Keratinocyte (primary cell): ENCODE measurements at regions not wholly inside any gene's neighbourhood (a gene's known extent, or its start where the extent isn't known, plus 50 kb on each side); places are given as distances from the start of the nearest gene placed in this dataset.

Source experiments
- DNase-seq: peaks from one replicate; pipeline ENCODE4 v3.0.0-alpha.2; 2011; ENCODE audit warnings: low read depth, missing footprints, low spot score
- FAIRE-seq: peaks from 2 replicates; lab custom pipeline; 2011; peaks lifted over from hg19 to GRCh38; lab: Jason Lieb, UNC
- H2AFZ ChIP-seq: 2 replicates; pipeline ENCODE4 v1.6.0; 2012; ENCODE audit warnings: low read length, control low read depth, inconsistent platforms; ENCODE audit not compliant: control insufficient read depth
- H3K27ac ChIP-seq: 2 replicates; pipeline ENCODE4 v1.5.1; 2011; ENCODE audit warnings: low read length; ENCODE audit not compliant: control insufficient read depth, insufficient read depth
- H3K27me3 ChIP-seq: 3 replicates; pipeline ENCODE4 v1.6.0; 2011; ENCODE audit warnings: low read length; ENCODE audit not compliant: control insufficient read depth, insufficient read depth; ENCODE audit errors: extremely low read depth
- H3K36me3 ChIP-seq, 2 experiments: 2 replicates in 1 of 2; 3 replicates in 1 of 2; pipeline ENCODE4 v1.5.1; 2011; ENCODE audit warnings: low read length in 2 of 2, mild to moderate bottlenecking in 1 of 2; ENCODE audit not compliant: control insufficient read depth in 2 of 2, insufficient read depth in 2 of 2; ENCODE audit errors: extremely low read depth in 1 of 2
- H3K4me1 ChIP-seq: 3 replicates; pipeline ENCODE4 v1.5.1; 2011; ENCODE audit warnings: low read length; ENCODE audit not compliant: control insufficient read depth, insufficient read depth; ENCODE audit errors: extremely low read depth
- H3K4me2 ChIP-seq: 3 replicates; pipeline ENCODE4 v1.6.0; 2011; ENCODE audit warnings: low read depth, low read length; ENCODE audit not compliant: control insufficient read depth, insufficient read depth; ENCODE audit errors: extremely low read depth
- H3K4me3 ChIP-seq, 3 experiments: fragments of 200-600 bp in 1 of 3; sonication (generic) in 1 of 3; 2 replicates in 2 of 3; 3 replicates in 1 of 3; pipeline ENCODE4 v1.5.1; 2011 to 2016; ENCODE audit warnings: low read length in 3 of 3, mild to moderate bottlenecking in 3 of 3, control low read depth in 2 of 3, inconsistent platforms in 1 of 3, low read depth in 1 of 3, mixed read lengths in 1 of 3, mixed run types in 1 of 3, moderate library complexity in 1 of 3; ENCODE audit not compliant: control insufficient read depth in 2 of 3, insufficient read depth in 2 of 3; ENCODE audit errors: extremely low read depth in 1 of 3
- H3K79me2 ChIP-seq: 2 replicates; pipeline ENCODE4 v1.6.0; 2012; ENCODE audit warnings: low read length; ENCODE audit not compliant: control insufficient read depth, insufficient read depth
- H3K9ac ChIP-seq: 3 replicates; pipeline ENCODE4 v1.6.0; 2011; ENCODE audit warnings: low read length; ENCODE audit not compliant: control insufficient read depth, insufficient read depth; ENCODE audit errors: extremely low read depth
- H3K9me1 ChIP-seq: 3 replicates; pipeline ENCODE4 v1.6.0; 2011; ENCODE audit warnings: low read length; ENCODE audit not compliant: control insufficient read depth, insufficient read depth; ENCODE audit errors: extremely low read depth
- H3K9me3 ChIP-seq: 2 replicates; pipeline ENCODE4 v1.5.1; 2012; ENCODE audit warnings: low read depth, low read length; ENCODE audit not compliant: control insufficient read depth
- H4K20me1 ChIP-seq: 3 replicates; pipeline ENCODE4 v1.6.0; 2011; ENCODE audit warnings: low read length; ENCODE audit not compliant: control insufficient read depth, insufficient read depth; ENCODE audit errors: extremely low read depth
- CTCF ChIP-seq, 3 experiments: IDR thresholded peaks in 1 of 3; conservative IDR thresholded peaks in 1 of 3; optimal IDR thresholded peaks in 1 of 3; 2 replicates in 2 of 3; 3 replicates in 1 of 3; pipeline versions ENCODE3 to v1.5.1; 2011; ENCODE audit warnings: low read length in 3 of 3, mild to moderate bottlenecking in 3 of 3, moderate library complexity in 2 of 3, control low read depth in 1 of 3, inconsistent platforms in 1 of 3; ENCODE audit not compliant: insufficient read depth in 2 of 3; ENCODE audit errors: extremely low read depth in 1 of 3
- EZH2 ChIP-seq: IDR thresholded peaks from one replicate; pipeline ENCODE4 v1.6.1; 2012; ENCODE audit warnings: inconsistent platforms, mild to moderate bottlenecking, low read length, moderate library complexity
- dilution Hi-C: fragments of 300-500 bp; cut with MboI; formaldehyde crosslinking; loops from one replicate; pipeline ENCODE4 v1.7.0; 2020; ENCODE audit warnings: low sequenced_read_pairs; ENCODE audit not compliant: extremely low pct_ligation_motif_present

DNA sequence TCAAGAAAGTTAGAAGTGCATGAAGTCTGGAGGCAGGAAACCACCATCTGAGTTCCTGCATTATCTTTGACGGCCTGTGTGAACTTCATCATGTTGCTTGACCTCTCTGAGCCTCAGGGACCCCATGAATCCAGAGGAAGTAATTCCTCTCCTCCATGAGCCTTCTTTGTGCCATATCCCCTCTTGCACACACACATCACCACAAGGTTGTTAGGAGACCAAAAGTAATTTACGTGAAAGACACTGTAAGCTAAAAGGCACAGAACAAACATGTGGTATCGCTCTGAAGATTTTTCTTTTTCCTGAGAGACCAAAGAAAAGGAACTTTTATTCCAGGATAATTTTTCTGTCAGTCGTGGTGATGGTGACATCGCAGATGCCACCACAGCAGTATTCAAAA lies 55.9 kb upstream of the BCL6 start:
- H3K9ac ChIP-seq = no peak overlapping the region
- H3K9me1 ChIP-seq = no peaks in the 10 kb centered on the region
- H2AFZ ChIP-seq = no peak overlapping the region
- no peaks in the 10 kb centered on the region for H3K9me3 ChIP-seq
- no peak overlapping the region for H3K4me3 ChIP-seq
- H3K36me3 ChIP-seq = no peaks in the 10 kb centered on the region
- peaks cover 3% of the 10 kb centered on the region for H3K4me1 ChIP-seq
- H3K4me2 ChIP-seq = no peak overlapping the region
- TF ChIP-seq CTCF (optimal IDR thresholded peaks at IDR 0.05 in 1 of 3, IDR thresholded peaks at IDR 0.05 in 1 of 3, conservative IDR thresholded peaks at IDR 0.05 in 1 of 3; ENCODE audit: extremely low read depth in 1 of 3, insufficient read depth in 2 of 3, low read length in 3 of 3) (no peak), EZH2 (no peak)
- DNase-seq (no peak), FAIRE-seq (no peak)
- dilution Hi-C loops = no loop called here
- no peak overlapping the region for H3K27ac ChIP-seq
- H4K20me1 ChIP-seq = no peaks in the 10 kb centered on the region
- H3K27me3 ChIP-seq = no peaks in the 10 kb centered on the region
- H3K79me2 ChIP-seq = no peaks in the 10 kb centered on the region

DNA sequence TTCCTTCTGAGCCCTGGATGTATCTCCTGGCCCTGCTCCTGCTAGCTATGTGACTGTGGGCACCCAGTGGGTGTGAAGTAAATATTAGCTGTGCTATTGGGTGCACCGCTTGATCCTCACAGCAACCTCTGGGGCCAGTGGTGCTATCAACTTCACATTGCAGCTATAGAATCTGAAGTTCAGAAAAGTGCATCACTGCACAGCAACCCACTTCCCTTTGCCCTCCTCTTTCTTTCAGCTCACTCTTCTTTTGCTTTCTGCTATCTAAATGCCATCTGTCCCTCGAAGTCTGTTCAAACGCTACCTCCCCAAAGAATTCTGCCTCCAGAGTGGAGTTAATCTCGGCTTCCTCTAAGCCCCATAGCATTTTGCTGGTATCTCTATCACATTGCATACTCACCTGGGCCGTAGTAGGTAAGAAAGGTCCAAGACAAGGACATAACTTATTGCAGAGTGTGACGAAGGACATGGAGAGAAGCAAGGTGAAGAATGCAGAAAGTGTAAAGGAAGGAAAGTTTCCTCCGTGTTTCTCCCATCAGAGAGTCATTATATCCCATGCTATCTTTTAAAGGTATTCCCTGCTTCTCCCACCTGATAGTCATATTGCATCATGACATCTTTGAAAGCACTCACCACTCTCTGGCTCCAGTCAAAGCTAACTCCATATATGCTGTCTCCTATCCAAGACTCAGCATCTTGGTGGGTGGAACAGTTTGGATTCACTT lies 57.1 kb upstream of the BCL6 start:
- Histone ChIP-seq H4K20me1 (no peaks in the 10 kb centered on the region), H3K27me3 (no peaks in the 10 kb centered on the region), H2AFZ (no peak overlapping the region), H3K27ac (no peak overlapping the region), H3K4me3 (no peak overlapping the region), H3K36me3 (no peaks in the 10 kb centered on the region), H3K9ac (no peak overlapping the region), H3K4me2 (no peak overlapping the region), H3K9me3 (no peaks in the 10 kb centered on the region), H3K9me1 (no peaks in the 10 kb centered on the region), H3K4me1 (peaks cover 5% of the 10 kb centered on the region), H3K79me2 (no peaks in the 10 kb centered on the region)
- TF ChIP-seq CTCF (optimal IDR thresholded peaks at IDR 0.05 in 1 of 3, IDR thresholded peaks at IDR 0.05 in 1 of 3, conservative IDR thresholded peaks at IDR 0.05 in 1 of 3; ENCODE audit: extremely low read depth in 1 of 3, insufficient read depth in 2 of 3, low read length in 3 of 3) (no peak), EZH2 (no peak)
- DNase-seq (no peak), FAIRE-seq (no peak)
- dilution Hi-C loops = no loop called here
